GM21360 (cell line): ENCODE measurements at regions not wholly inside any gene's neighbourhood (a gene's known extent, or its start where the extent isn't known, plus 50 kb on each side); places are given as distances from the start of the nearest gene placed in this dataset.

Source experiments
- ATAC-seq: cut with Tn5 transposase; IDR thresholded peaks from one replicate; pipeline ENCODE4 v1.9.1; 2021; ENCODE audit warnings: mild to moderate bottlenecking, moderate library complexity; ENCODE audit not compliant: unreplicated experiment

- ATAC-seq = no peak
These were observed 308.4 kb upstream of the PRKCQ start for GRCh38 chr10:6888434-6888833.

GRCh38 chr10:6885284-6885683 lies 305.2 kb upstream of the PRKCQ start:
- ATAC-seq = no peak

- no peak for ATAC-seq
These were observed 301.9 kb upstream of the PRKCQ start for GRCh38 chr10:6881987-6882386.

GRCh38 chr10:6877722-6878392 lies 297.8 kb upstream of the PRKCQ start:
- ATAC-seq = no peak

- no peak for ATAC-seq
These were observed 297.3 kb upstream of the PRKCQ start for GRCh38 chr10:6877336-6877721.

GRCh38 chr10:6875269-6875865 lies 295.3 kb upstream of the PRKCQ start:
- ATAC-seq = no peak

GRCh38 chr10:6871128-6871527 lies 291.1 kb upstream of the PRKCQ start:
- no peak for ATAC-seq

- no peak for ATAC-seq
These were observed 288.1 kb upstream of the PRKCQ start for GRCh38 chr10:6868036-6868725.

GRCh38 chr10:6866757-6867156 lies 286.7 kb upstream of the PRKCQ start:
- no peak for ATAC-seq

GRCh38 chr10:6864142-6864541 lies 284.1 kb upstream of the PRKCQ start:
- no peak for ATAC-seq

- no peak for ATAC-seq
These were observed 283.3 kb upstream of the PRKCQ start for GRCh38 chr10:6863381-6863780.

- ATAC-seq = no peak
These were observed 270.4 kb upstream of the PRKCQ start for GRCh38 chr10:6850452-6850851.

GRCh38 chr10:6847561-6847960 lies 267.5 kb upstream of the PRKCQ start:
- ATAC-seq = no peak

- ATAC-seq = no peak
These were observed 264.0 kb upstream of the PRKCQ start for GRCh38 chr10:6843894-6844650.

GRCh38 chr10:6843481-6843881 lies 263.4 kb upstream of the PRKCQ start:
- no peak for ATAC-seq

- no peak for ATAC-seq
These were observed 262.6 kb upstream of the PRKCQ start for GRCh38 chr10:6842722-6843121.

- ATAC-seq = no peak
These were observed 261.7 kb upstream of the PRKCQ start for GRCh38 chr10:6841761-6842160.

GRCh38 chr10:6840766-6841165 lies 260.7 kb upstream of the PRKCQ start:
- ATAC-seq = no peak

- ATAC-seq = no peak
These were observed 260.2 kb upstream of the PRKCQ start for GRCh38 chr10:6840201-6840691.

- no peak for ATAC-seq
These were observed 258.0 kb upstream of the PRKCQ start for GRCh38 chr10:6838118-6838517.

- no peak for ATAC-seq
These were observed 253.5 kb upstream of the PRKCQ start for GRCh38 chr10:6833458-6834011.
